Fibroblast of mammary gland (primary cell): ENCODE measurements at regions not wholly inside any gene's neighbourhood (a gene's known extent, or its start where the extent isn't known, plus 50 kb on each side); places are given as distances from the start of the nearest gene placed in this dataset.

Source experiments
- DNase-seq: peaks from one replicate; pipeline ENCODE4 v3.0.0-alpha.2; 2010; ENCODE audit warnings: low read depth
- H3K4me3 ChIP-seq: 2 replicates; pipeline ENCODE4 v1.5.1; 2011; ENCODE audit warnings: low read depth, mild to moderate bottlenecking, low read length, moderate library complexity; ENCODE audit not compliant: control insufficient read depth
- CTCF ChIP-seq: conservative IDR thresholded peaks from 2 replicates; pipeline ENCODE4 v1.5.1; 2011; ENCODE audit warnings: low read depth, low read length, inconsistent platforms; ENCODE audit not compliant: control insufficient read depth, insufficient read depth

GRCh38 chr5:12625667-12626263, 721.5 kb upstream of the CTNND2 start:
- DNase-seq = no peak
- no peak for TF ChIP-seq CTCF
- H3K4me3 ChIP-seq = no peak overlapping the region

GRCh38 chr5:12624776-12625560, 720.7 kb upstream of the CTNND2 start:
- TF ChIP-seq CTCF = no peak
- H3K4me3 ChIP-seq = no peak overlapping the region
- DNase-seq = no peak

- no peak for DNase-seq
- no peak for TF ChIP-seq CTCF
- H3K4me3 ChIP-seq = no peak overlapping the region
Observed at GRCh38 chr5:12623408-12623807, 719.2 kb upstream of the CTNND2 start.

- no peak for TF ChIP-seq CTCF
- no peak overlapping the region for H3K4me3 ChIP-seq
- DNase-seq = no peak
Observed at GRCh38 chr5:12616093-12616492, 711.8 kb upstream of the CTNND2 start.

- TF ChIP-seq CTCF = no peak
- no peak overlapping the region for H3K4me3 ChIP-seq
- no peak for DNase-seq
Observed at GRCh38 chr5:12615141-12615820, 711.0 kb upstream of the CTNND2 start.

GRCh38 chr5:12614608-12615007, 710.4 kb upstream of the CTNND2 start:
- DNase-seq = no peak
- H3K4me3 ChIP-seq = no peak overlapping the region
- TF ChIP-seq CTCF = no peak
